ENCODE measurements at regions not wholly inside any gene's neighbourhood (a gene's known extent, or its start where the extent isn't known, plus 50 kb on each side); places are given as distances from the start of the nearest gene placed in this dataset.

GRCh38 chr15:87556886-87557285 lies 699.7 kb downstream of the NTRK3 start:
- TF ChIP-seq, protein P1, sequence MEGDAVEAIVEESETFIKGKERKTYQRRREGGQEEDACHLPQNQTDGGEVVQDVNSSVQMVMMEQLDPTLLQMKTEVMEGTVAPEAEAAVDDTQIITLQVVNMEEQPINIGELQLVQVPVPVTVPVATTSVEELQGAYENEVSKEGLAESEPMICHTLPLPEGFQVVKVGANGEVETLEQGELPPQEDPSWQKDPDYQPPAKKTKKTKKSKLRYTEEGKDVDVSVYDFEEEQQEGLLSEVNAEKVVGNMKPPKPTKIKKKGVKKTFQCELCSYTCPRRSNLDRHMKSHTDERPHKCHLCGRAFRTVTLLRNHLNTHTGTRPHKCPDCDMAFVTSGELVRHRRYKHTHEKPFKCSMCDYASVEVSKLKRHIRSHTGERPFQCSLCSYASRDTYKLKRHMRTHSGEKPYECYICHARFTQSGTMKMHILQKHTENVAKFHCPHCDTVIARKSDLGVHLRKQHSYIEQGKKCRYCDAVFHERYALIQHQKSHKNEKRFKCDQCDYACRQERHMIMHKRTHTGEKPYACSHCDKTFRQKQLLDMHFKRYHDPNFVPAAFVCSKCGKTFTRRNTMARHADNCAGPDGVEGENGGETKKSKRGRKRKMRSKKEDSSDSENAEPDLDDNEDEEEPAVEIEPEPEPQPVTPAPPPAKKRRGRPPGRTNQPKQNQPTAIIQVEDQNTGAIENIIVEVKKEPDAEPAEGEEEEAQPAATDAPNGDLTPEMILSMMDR (IDR thresholded peaks at IDR 0.05): no peak
- no peak for TF ChIP-seq POLR2AphosphoS5 (IDR thresholded peaks at IDR 0.05)

All from breast epithelium (tissue), 3 donors.